HT1080 (cell line): ENCODE measurements at regions not wholly inside any gene's neighbourhood (a gene's known extent, or its start where the extent isn't known, plus 50 kb on each side); places are given as distances from the start of the nearest gene placed in this dataset.
"Not testable (repeated sequence)": the region's sequence is repeated elsewhere in the genome, so short reads cannot be mapped to it uniquely, and the experiment has no call there.

Experiments
- DNase-seq: peaks from one replicate; pipeline ENCODE4 v3.0.0-alpha.2; 2015; ENCODE audit warnings: low read depth

DNA sequence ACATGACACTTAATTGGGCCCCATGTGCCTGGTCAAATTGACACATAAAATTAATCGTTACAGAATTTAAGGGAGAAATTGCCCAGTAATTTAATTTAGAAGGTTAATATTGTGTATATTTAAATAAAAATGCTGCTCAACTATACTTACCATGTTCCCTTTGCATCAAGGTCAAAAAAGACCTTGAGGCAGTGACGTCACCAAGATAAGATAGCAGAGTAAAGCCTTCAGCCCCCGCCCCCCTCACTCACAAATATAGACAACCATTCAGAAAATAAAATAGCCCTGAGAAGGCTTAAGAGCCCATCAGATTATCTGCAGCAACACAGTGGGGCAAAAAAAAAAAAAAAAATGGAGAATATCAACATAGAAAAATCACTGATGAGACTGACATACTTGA is 785.7 kb downstream of the CCDC85A start:
- DNase-seq: no peak

DNA sequence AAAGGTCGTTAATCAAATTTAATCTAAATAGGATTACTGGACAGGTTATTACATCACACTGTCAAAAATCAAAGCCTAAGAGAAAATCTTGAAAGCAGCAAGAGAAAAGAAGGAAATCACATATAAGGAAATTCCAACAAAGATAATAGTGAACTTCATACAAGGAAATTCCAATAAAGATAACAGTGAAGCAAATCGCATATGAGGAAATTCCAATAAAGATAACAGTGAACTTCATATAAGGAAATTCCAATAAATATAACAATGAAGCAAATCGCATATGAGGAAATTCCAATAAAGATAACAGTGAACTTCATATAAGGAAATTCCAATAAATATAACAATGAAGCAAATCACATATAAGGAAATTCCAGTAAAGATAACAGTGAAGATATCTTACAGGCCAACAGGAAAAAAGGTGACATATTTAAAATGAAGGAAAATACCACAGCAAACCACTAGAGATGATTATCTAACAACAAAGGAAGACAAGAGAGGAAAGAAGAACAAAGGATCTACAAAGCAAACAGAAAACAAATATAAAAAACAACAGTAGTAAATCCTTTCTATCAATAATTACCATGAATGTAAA is 787.7 kb downstream of the CCDC85A start:
- no peak for DNase-seq

DNA sequence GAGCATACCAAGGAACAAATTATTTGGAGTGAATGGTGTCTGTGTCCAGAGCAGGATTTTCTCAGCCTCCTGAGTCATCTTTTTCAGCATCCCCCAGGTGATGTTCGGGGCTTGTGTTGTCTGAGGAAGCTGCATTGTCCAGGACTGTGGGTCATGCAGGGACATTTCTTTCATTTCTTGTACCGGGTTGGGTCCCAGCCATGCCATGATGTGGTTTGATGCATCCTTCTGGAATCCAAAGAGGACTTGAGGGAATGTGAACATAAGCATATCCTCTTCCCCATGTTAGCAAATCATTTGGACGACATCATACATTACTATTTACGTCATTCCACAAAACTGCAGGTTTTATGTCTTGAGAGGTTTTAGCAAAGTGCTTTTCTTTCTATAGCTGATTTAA is 797.8 kb downstream of the CCDC85A start:
- DNase-seq: peak; percentile 27

DNA sequence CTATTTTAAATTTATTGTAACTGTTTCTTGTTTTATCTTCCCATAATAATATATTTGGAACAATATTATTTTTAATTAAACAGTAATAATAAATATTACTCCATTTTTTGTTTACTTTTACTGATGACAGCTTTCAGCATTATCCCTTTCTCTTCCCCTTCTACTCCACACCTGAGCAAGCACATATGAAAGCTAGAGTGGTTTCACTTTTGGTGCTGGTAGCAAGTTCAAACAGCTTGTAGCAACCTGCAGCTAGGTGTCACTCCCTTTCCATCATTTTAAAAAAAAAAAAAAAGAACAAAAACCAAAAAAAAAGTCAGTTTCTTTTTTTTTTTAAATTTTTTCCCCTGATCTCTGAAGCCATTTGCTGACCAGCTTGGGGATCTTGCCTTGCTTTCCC is 801.8 kb downstream of the CCDC85A start:
- DNase-seq: no peak

DNA sequence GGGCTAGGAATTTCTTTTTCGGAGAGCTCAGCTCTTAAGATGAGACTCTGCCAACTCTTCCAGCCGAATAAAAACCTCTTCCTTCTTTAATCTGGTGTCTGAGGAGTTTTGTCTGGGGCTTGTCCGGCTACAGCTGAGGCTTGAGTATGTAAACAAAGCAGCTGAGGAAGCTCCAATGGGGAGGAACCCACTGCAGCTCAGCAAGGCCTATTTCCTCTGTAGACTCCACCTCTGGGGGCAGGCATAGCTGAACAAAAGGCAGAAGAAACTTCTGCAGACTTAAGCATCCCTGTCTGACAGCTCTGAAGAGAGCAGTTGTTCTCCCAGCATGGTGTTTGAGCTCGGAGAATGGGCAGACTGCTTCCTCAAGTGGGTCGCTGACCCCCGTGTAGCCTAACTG is 838.7 kb downstream of the CCDC85A start:
- peak; percentile 6 for DNase-seq

DNA sequence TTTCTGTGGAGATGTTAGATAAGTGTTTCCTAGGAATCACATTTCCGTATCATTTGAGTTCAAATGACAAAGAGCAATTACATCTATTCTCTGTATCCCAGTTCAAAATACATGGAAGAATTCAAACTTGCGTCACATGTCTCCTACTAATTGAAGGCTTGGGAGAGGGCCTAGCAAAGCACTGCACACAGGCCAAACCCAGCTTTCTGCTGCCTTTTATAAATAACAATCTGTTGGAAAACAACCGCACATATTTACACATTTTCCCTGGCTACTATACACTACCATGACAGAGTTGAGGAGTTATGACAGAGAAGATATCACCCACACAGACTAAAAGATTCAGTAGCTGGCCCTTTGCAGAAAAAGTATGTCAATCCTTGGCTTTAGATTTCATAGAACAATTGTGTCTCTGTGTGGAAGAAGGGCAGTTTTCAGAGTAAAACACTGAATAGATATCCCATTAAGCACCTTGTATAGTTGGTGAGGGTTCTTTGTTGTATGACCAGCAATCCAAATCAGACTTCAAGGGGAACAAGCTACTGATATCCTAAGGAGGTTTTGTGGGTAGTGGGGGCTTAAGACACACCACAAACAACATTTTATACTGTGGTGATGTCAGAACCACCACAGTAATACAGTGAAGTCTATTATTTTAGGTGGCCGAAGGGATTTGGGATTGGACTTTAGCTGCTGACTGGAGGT is 861.3 kb downstream of the CCDC85A start:
- no peak for DNase-seq

DNA sequence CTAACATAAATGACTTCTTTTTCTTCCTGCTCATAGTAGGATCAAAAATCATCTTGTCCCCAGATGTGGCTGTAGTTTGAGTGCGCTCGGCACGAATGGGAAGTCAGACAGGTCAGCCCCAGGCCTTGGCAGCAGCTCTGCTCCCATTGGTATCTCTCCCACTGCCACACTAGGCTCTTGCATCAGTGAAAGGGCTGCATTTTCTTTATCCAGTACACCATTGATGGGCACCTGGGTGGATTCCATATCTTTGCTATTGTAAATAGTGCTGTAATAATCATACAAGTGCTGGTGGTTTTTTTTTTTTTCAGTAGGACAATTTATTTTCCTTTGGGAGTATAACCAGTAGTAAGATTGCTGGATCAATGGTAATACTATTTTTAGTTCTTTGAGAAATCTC is 865.5 kb downstream of the CCDC85A start:
- DNase-seq: no peak

DNA sequence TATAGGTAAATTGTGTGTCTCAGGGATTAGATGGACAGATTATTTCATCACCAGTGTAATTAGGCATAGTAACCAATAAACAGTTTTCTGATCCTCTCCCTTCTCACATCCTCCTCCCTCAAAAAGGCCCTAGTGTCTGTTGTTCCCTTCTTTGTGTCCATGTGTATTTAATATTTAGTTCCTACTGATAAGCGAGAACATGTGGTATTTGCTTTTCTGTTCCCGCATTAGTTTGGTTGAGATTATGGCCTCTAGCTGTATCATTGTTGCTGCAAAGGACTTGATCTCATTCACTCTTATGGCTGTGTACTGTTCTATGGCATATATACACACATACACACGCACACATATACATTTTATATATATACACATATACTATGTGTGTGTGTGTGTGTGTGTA is 866.2 kb downstream of the CCDC85A start:
- DNase-seq: no peak

DNA sequence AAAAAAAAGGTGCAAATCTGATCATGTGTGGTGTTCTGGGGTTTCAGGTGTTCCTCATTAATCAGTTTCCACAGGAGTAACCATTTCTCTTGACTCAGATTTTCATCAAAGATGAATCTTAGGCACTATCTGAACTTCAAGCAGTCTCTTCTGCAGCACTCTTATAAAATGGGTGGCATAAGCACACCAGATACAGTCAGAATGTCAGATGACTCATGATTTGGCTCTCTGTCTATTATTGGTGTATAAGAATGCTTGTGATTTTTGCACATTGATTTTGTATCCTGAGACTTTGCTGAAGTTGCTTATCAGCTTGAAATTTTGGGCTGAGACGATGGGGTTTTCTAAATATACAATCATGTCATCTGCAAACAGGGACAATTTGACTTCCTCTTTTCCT is 882.5 kb downstream of the CCDC85A start:
- DNase-seq: not testable (repeated sequence)

DNA sequence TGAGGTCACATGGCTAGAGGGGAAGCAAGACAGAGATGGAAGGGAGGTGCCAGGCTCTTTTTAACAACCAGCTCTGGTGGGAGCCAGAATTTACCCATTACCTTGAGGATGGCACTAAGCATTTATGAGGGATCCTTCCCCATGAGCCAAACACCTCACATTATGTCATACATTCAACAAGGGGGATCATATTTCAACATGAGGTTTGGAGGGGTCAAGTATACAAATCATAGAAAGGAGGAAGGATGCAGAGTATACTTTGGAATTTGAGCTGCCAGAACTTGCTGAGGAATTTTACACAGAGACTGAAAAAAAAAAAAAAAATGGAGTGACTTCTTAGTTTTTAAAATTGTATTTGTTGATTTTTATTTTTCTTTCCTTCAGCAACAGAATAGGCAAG is 891.4 kb downstream of the CCDC85A start:
- DNase-seq: peak; percentile 34

DNA sequence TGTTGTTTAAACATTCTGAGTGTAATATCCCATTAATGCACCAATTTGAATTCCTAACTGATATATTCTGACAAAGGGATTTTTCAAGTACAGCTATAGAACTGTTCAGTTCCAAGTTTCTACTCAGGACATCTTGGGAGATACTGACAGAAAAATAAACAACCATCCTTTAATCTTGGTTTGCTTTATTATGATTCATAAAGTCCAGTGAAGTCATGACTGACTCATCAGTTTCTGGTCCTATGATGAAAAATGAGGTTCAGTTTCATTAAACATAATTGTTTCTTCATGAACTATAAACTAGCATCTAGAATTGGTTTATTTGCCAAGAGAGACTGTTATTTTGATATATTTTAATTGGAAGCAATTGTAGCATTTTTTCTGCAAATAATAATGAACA is 896.2 kb downstream of the CCDC85A start:
- DNase-seq: peak; percentile 13

DNA sequence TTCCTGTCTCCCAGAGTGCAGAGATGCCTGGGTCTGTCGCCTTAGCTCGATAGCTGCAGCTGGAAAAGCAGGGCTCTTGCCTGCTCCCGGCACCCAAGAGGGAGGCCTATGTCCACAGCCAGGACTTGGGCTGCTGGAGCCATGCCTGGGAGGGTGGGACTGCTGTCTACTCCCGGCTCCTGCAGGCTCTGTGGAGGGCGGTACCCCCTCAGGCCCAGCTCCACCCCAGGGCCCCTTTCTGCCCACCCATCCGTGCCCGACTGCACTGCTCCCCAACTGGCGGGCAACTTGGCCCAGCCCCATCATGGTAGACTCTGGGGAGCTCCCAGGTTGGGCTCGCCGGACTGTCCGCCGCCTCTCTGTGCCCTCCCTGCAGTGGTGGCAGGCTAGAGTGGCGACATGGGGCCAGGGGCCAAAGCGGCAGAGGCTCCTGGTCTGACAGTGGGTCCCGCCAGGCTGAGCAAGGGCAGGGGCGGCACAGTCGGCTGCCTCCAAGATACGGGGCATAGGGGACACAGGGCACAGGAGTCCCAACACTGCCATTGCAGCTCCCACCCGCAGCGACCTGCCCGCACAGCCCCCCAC is 901.0 kb downstream of the CCDC85A start:
- DNase-seq: no peak

DNA sequence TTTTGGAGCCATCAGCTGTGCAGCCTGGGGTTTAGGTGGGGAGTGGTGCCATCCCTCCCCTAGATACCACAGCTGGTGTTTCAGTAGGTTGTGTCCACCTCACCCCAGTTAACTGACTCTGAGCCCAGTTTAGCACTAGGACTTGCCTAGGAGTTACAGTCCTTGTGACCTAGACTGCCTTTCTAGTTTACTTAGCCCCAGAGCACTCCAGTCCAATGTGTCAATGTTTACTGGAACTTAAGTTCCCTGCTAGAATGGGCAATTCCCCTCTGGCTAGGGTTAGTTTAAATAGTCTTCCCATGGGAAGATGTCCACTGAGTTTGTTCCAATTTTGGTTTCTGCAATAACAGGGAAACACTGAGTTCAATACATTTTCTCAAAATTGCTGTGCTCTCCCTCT is 909.2 kb downstream of the CCDC85A start:
- DNase-seq: no peak

DNA sequence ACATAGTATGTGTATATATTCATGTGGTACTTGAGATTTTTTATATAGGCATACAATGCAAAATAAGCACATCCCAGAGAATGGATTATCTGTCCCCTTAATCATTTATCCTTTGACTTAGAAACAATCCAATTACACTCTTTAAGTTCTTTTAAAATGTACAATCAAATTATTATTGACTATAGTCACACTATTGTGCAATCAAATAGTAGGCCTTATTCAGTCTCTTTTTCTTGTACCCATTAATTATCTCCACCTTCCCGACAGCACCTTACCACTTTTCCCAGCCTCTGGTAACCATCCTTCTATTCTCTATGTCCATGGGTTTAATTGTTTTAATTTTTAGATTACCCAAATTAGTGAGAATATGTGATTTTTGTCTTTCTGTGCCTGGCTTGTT is 914.1 kb downstream of the CCDC85A start:
- DNase-seq: no peak

DNA sequence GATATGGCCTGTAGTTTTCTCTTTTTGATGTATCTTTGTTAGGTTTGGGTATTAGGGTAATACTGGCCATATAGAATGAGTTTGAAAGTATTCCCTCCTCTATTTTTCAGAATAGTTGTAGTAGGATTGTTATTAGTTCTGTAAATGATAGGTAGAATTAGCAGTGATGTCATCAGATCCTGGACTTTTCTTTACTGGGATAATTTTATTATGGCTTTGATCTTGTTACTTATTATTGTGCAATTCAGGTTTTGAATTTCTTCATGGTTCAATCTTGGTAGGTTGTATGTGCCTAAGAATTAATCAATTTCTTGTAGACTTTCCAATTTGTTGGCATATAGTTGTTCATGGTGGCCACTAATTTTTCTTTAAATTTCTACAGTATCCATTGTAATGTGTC is 916.6 kb downstream of the CCDC85A start:
- no peak for DNase-seq

DNA sequence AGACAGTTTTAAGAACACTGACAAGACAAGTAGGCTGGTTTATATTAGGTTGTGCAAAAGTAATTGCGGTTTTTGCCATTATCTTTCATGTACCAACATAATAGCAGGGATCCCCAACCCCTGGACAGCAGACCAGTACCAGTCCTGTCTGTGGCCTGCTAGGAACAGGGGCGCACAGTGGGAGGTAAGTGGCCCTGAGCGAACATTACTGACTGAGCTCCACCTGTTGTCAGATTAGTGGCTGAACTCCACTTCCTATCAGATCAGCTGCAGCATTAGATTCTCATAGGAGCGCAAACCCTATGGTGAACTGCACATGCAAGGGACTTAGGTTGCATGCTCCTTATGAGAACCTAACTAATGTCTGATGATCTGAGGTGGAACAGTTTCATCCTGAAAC is 921.9 kb downstream of the CCDC85A start:
- DNase-seq: no peak

DNA sequence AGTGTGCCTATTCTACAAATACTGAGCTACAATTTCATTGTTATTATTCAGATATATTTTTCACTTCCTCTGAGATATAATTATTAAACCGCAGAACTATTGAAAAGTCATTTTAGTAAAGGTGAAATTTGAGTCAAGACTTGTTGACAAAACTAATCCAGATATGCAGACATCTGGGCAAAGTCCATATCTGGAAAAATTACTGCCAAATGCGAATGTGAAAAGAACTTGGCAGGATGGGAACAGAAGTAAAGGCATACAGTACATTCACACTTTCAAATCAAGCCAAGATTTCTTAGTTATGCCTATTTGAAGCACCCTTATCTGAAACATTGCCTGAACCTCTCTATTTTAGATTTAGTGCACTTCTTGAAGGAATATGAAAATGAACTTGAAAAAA is 923.6 kb downstream of the CCDC85A start:
- DNase-seq: no peak

DNA sequence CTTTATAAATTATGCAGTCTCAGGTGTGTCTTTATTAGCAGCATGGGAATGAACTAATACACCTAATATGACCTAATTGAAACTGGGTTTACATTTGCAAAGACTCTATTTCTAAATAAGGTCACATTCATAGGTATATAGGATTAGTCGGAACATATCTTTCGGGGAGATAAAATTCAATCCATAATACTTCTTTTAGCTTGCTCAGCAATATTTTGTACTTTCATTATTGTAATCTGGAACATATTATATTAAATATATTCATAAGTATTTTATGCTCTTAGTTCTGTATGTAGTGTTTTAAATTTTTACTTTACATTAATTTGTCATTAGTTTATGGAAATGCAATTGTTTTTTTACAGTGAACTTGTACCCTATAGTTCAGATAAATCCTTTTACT is 927.7 kb downstream of the CCDC85A start:
- no peak for DNase-seq

DNA sequence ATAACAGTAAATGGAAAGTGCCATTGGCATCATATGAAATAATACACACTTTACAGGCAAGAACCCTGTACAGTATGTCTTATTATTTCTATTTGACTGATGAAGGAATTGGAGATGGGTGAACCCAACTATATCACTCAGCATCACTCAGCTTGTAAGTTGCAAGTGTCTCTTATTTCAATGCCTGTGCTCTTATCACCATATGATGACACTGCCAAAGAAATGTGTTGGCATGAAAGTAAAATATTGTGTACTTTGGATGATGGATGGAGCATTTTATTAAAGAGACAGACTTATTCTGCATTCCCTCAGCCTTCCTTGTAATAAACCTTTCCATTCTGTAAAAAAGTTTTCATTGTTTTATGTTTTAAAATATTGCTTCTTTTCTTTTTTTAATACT is 927.5 kb upstream of the VRK2 start:
- no peak for DNase-seq

DNA sequence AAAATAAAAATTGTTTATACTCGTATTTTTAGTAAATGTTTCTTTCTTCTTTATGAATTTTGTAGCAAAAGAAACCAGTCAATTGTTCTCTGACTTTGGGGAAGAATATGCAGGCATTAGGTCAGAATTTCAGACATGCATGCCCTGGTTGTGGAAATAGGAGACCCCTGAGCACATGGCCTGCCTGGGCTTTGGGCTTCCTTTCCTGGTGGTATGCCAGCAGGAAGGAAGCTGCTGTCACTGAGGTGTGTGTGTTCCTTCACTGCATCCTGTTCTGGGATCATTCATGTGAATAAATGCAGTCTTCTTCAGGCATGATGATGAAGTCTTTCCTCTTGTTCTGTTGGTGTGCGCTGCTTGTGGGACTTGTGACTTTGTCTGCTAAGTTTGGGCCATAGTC is 920.2 kb upstream of the VRK2 start:
- DNase-seq: peak; percentile 2

DNA sequence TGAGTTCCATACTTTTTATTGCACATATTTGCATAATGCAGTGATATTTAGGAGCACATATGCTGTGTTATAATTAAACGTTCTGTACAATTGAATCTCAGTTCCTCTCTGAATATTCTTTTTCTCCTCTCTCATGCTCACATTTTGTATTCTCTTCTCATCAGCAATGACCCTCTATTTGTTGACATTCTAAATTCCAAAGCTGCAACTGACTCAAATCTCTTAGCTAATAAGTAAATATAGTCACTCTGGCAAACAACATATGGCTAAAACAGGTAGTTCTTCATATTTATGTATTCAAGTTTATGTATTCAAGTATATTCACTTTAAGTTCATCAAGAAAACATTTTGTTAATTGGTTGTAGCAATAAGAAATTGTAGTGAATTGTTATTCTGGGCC is 907.4 kb upstream of the VRK2 start:
- no peak for DNase-seq

DNA sequence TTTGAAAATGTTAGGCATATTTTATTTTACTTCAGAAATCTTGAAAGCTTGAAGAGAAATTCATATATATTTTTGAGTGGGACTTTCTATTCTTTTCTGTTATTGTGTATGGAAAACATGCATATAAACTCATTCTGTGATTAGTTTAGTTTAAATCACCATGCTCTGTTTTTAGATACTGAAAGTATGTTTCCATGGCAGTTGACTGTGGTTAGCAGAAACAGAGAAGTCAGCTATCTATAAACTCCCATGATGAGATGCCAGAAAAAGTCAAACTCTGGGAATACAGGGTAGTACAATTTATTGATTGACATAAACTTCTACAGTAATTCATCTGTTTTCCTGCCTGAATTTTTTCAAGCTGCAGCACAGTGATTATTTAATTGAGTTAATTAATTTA is 905.3 kb upstream of the VRK2 start:
- no peak for DNase-seq

DNA sequence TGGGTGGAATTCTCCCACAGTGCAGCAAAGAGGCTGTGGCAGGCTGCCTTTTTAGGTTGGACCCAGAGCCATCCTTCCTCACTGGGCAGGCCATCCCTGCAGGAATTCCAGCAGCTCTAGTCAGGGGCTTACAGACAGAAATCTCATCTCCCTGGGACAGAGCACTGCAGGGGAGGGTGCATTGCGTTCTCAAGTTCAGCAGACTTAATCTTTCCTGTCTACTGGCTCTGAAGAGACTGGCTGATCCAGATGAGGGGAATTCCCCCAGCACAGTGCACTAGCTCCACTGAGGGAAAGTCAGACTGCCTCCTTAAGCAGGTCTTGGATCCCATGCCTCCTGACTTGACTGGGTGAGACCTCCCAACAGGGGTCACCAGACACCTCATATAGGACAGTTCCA is 899.7 kb upstream of the VRK2 start:
- no peak for DNase-seq
